Ishikawa (cell line): ENCODE measurements at regions not wholly inside any gene's neighbourhood (a gene's known extent, or its start where the extent isn't known, plus 50 kb on each side); places are given as distances from the start of the nearest gene placed in this dataset.

Source experiments
- CEBPB ChIP-seq: IDR thresholded peaks from 2 replicates; pipeline ENCODE4 v1.6.1; 2012
- CREB1 ChIP-seq: IDR thresholded peaks from 2 replicates; pipeline ENCODE4 v1.6.1; 2012; ENCODE audit warnings: low read depth
- EGR1 ChIP-seq: IDR thresholded peaks from 2 replicates; pipeline ENCODE4 v1.6.1; 2012
- EP300 ChIP-seq: IDR thresholded peaks from 2 replicates; pipeline ENCODE4 v1.6.1; 2012; ENCODE audit warnings: borderline replicate concordance
- RAD21 ChIP-seq: IDR thresholded peaks from 2 replicates; pipeline ENCODE4 v1.6.1; 2012; ENCODE audit warnings: low read depth
- TAF1 ChIP-seq: IDR thresholded peaks from 2 replicates; pipeline ENCODE4 v1.6.1; 2012; ENCODE audit warnings: low read depth, mild to moderate bottlenecking
- TCF12 ChIP-seq: IDR thresholded peaks from 2 replicates; pipeline ENCODE4 v1.6.1; 2012; ENCODE audit warnings: low read depth
- TEAD4 ChIP-seq: IDR thresholded peaks from 2 replicates; pipeline ENCODE4 v1.6.1; 2012
- TF ChIP-seq, protein P1 (sequence below): IDR thresholded peaks from 2 replicates; pipeline ENCODE4 v1.6.1; 2012
- TF ChIP-seq, protein P2 (sequence below): IDR thresholded peaks from 2 replicates; pipeline ENCODE4 v1.6.1; 2012; ENCODE audit warnings: low read depth, mild to moderate bottlenecking
- TF ChIP-seq, protein P3 (sequence below): IDR thresholded peaks from 2 replicates; pipeline ENCODE4 v1.6.1; 2012

DNA sequence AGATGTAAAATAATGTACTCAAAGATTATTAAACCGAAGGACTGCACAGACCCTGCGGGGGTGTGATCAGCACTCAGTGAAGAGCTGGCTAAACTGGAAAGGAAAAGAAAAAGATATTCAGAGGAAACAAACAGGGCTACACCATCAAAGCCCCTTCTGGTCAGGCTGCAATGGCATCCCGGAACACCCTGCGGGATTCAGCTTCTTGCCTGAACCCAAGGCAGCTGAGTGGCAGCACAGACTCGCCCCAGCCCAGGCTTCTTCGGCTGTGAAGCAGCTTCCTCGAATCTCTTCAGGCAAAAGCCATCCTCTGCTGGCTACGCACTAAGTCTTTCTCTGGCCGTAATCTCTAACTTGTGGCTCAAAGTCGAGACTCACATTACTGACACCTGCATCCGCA lies 220.9 kb downstream of the TEX29 start:
- TF ChIP-seq CREB1: no peak
- TF ChIP-seq, protein P1, sequence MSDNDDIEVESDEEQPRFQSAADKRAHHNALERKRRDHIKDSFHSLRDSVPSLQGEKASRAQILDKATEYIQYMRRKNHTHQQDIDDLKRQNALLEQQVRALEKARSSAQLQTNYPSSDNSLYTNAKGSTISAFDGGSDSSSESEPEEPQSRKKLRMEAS: no peak
- TF ChIP-seq TCF12: no peak
- TF ChIP-seq EP300: no peak
- no peak for TF ChIP-seq RAD21
- TF ChIP-seq TAF1: no peak
- TF ChIP-seq, protein P2, sequence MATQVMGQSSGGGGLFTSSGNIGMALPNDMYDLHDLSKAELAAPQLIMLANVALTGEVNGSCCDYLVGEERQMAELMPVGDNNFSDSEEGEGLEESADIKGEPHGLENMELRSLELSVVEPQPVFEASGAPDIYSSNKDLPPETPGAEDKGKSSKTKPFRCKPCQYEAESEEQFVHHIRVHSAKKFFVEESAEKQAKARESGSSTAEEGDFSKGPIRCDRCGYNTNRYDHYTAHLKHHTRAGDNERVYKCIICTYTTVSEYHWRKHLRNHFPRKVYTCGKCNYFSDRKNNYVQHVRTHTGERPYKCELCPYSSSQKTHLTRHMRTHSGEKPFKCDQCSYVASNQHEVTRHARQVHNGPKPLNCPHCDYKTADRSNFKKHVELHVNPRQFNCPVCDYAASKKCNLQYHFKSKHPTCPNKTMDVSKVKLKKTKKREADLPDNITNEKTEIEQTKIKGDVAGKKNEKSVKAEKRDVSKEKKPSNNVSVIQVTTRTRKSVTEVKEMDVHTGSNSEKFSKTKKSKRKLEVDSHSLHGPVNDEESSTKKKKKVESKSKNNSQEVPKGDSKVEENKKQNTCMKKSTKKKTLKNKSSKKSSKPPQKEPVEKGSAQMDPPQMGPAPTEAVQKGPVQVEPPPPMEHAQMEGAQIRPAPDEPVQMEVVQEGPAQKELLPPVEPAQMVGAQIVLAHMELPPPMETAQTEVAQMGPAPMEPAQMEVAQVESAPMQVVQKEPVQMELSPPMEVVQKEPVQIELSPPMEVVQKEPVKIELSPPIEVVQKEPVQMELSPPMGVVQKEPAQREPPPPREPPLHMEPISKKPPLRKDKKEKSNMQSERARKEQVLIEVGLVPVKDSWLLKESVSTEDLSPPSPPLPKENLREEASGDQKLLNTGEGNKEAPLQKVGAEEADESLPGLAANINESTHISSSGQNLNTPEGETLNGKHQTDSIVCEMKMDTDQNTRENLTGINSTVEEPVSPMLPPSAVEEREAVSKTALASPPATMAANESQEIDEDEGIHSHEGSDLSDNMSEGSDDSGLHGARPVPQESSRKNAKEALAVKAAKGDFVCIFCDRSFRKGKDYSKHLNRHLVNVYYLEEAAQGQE: no peak
- no peak for TF ChIP-seq CEBPB
- TF ChIP-seq TEAD4: no peak
- TF ChIP-seq, protein P3, sequence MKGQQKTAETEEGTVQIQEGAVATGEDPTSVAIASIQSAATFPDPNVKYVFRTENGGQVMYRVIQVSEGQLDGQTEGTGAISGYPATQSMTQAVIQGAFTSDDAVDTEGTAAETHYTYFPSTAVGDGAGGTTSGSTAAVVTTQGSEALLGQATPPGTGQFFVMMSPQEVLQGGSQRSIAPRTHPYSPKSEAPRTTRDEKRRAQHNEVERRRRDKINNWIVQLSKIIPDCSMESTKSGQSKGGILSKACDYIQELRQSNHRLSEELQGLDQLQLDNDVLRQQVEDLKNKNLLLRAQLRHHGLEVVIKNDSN: no peak
- no peak for TF ChIP-seq EGR1
